Spleen (tissue), 11 donors: ENCODE measurements at regions not wholly inside any gene's neighbourhood (a gene's known extent, or its start where the extent isn't known, plus 50 kb on each side); places are given as distances from the start of the nearest gene placed in this dataset.

Experiments used
- DNase-seq: peaks from one replicate; pipeline ENCODE4 v3.0.0-alpha.2; 2020
- H3K27ac ChIP-seq, 8 donors: fragments of 200-600 bp; sonication (generic) in 7 of 8; 1 replicate in 4 of 8; 2 replicates in 4 of 8; pipeline versions ENCODE4 v1.5.0 to v1.8.0; 2016 to 2021; ENCODE audit warnings: inconsistent platforms in 4 of 8, mild to moderate bottlenecking in 4 of 8, moderate library complexity in 1 of 8
- H3K27me3 ChIP-seq, 7 donors: fragments of 200-600 bp; sonication (generic) in 6 of 7; replicated peaks in 1 of 7; 1 replicate in 4 of 7; 2 replicates in 3 of 7; pipeline versions ENCODE4 v1.5.0 to v1.8.0; 2016 to 2021; ENCODE audit warnings: inconsistent platforms in 3 of 7, mild to moderate bottlenecking in 1 of 7
- H3K36me3 ChIP-seq, 6 donors: fragments of 200-600 bp; sonication (generic) in 5 of 6; 1 replicate in 4 of 6; 2 replicates in 2 of 6; pipeline versions ENCODE4 v1.5.0 to v1.8.0; 2016 to 2021; ENCODE audit warnings: inconsistent platforms in 2 of 6
- H3K4me1 ChIP-seq, 6 donors: fragments of 200-600 bp; sonication (generic) in 5 of 6; 1 replicate in 3 of 6; 2 replicates in 3 of 6; pipeline versions ENCODE4 v1.5.0 to v1.8.0; 2016 to 2021; ENCODE audit warnings: inconsistent platforms in 3 of 6
- H3K4me3 ChIP-seq, 8 donors: fragments of 200-600 bp; sonication (generic) in 7 of 8; 1 replicate in 4 of 8; 2 replicates in 4 of 8; pipeline versions ENCODE4 v1.5.0 to v1.8.0; 2016 to 2021; ENCODE audit warnings: inconsistent platforms in 4 of 8, mild to moderate bottlenecking in 4 of 8, moderate library complexity in 2 of 8
- H3K9me3 ChIP-seq, 8 donors: fragments of 200-600 bp; sonication (generic) in 7 of 8; 1 replicate in 4 of 8; 2 replicates in 4 of 8; pipeline versions ENCODE4 v1.5.0 to v1.8.0; 2016 to 2021; ENCODE audit warnings: inconsistent platforms in 4 of 8
- POLR2A ChIP-seq, 3 donors: fragments of 450-650 bp; IDR thresholded peaks; one replicate each; pipeline ENCODE4 v1.5.1; 2017; ENCODE audit warnings: antibody characterized with exemption in 3 of 3, mild to moderate bottlenecking in 1 of 3
- POLR2AphosphoS5 ChIP-seq, 3 donors: sonication (generic); formaldehyde crosslinking; IDR thresholded peaks; one replicate each; pipeline ENCODE4 v1.5.1; 2017; ENCODE audit warnings: antibody characterized with exemption in 3 of 3
- WGBS, 5 donors: extraction: QIAGEN DNeasy Blood & Tissue Kit in 3 of 5; methylation state at CpG; one replicate each; pipeline versions ENCODE4 v1.1.5 to v1.1.7; 2013 to 2018; 5-methylcytosine and 5-hydroxymethylcytosine counted together
- intact Hi-C: fragments of 100-400 bp; cut with DNase I; formaldehyde crosslinking; loops from one replicate; pipeline ENCODE4 v1.15.0; 2023; ENCODE audit warnings: low total_unique reads
- TF ChIP-seq, protein P1 (sequence below), 11 experiments: fragments of 200-600 bp in 7 of 11; fragments of 450-650 bp in 4 of 11; sonication (generic) in 4 of 11; IDR thresholded peaks in 8 of 11; conservative IDR thresholded peaks in 3 of 11; 1 replicate in 7 of 11; 2 replicates in 4 of 11; pipeline versions ENCODE4 v1.4.0 to v1.8.0; 2016 to 2021; ENCODE audit warnings: antibody characterized with exemption in 11 of 11, inconsistent platforms in 4 of 11, mild to moderate bottlenecking in 1 of 11
- donor health status: healthy with polysubstance abuse.
- donor health status: DM: no; HTN: no; CAD: no; lungs with moderate emphysema.
- donor health status: DM: no; HTN: no; CAD: no.
- donor health status: Bipolar disorder and iron deficiency.
- donor health status: healthy.
- donor health status: DM: no; HTN: no; CAD: no.
- donor health status: DM: yes; HTN: yes; CAD: no.

- TF ChIP-seq POLR2A (IDR thresholded peaks at IDR 0.05) (no peak), POLR2AphosphoS5 (IDR thresholded peaks at IDR 0.05) (no peak)
- TF ChIP-seq, protein P1, sequence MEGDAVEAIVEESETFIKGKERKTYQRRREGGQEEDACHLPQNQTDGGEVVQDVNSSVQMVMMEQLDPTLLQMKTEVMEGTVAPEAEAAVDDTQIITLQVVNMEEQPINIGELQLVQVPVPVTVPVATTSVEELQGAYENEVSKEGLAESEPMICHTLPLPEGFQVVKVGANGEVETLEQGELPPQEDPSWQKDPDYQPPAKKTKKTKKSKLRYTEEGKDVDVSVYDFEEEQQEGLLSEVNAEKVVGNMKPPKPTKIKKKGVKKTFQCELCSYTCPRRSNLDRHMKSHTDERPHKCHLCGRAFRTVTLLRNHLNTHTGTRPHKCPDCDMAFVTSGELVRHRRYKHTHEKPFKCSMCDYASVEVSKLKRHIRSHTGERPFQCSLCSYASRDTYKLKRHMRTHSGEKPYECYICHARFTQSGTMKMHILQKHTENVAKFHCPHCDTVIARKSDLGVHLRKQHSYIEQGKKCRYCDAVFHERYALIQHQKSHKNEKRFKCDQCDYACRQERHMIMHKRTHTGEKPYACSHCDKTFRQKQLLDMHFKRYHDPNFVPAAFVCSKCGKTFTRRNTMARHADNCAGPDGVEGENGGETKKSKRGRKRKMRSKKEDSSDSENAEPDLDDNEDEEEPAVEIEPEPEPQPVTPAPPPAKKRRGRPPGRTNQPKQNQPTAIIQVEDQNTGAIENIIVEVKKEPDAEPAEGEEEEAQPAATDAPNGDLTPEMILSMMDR (IDR thresholded peaks at IDR 0.05 in 8 of 11, conservative IDR thresholded peaks at IDR 0.05 in 3 of 11), result no peak
- intact Hi-C loops, result no loop called here
- WGBS, 5 donors, result 88 to 94% (median 91%) methylated on average over 4 of the region's 4 CpGs
- DNase-seq, result no peak
- Histone ChIP-seq H3K4me3 (no peak overlapping the region), H3K27me3 (no peaks in the 10 kb centered on the region), H3K9me3 (peaks cover 0 to 17% (median 11%) of the 10 kb centered on the region in 8 donors), H3K27ac (no peak overlapping the region), H3K36me3 (no peaks in the 10 kb centered on the region), H3K4me1 (no peaks in the 10 kb centered on the region)
Observed at GRCh38 chr7:80044796-80045195, 89.8 kb upstream of the GNAI1 start.

GRCh38 chr7:80040752-80041151, 93.9 kb upstream of the GNAI1 start:
- H3K27me3 ChIP-seq, result no peaks in the 10 kb centered on the region
- H3K4me3 ChIP-seq, result no peak overlapping the region
- TF ChIP-seq POLR2AphosphoS5 (IDR thresholded peaks at IDR 0.05) (no peak), POLR2A (IDR thresholded peaks at IDR 0.05) (no peak)
- TF ChIP-seq, protein P1 (IDR thresholded peaks at IDR 0.05 in 8 of 11, conservative IDR thresholded peaks at IDR 0.05 in 3 of 11), result no peak
- no peaks in the 10 kb centered on the region for H3K36me3 ChIP-seq
- no peak overlapping the region for H3K27ac ChIP-seq
- no peak for DNase-seq
- peaks cover 0 to 17% (median 11%) of the 10 kb centered on the region in 8 donors for H3K9me3 ChIP-seq
- no peaks in the 10 kb centered on the region for H3K4me1 ChIP-seq
- WGBS, 5 donors, result 47 to 91% (median 66%) methylated on average over 3 of the region's 3 CpGs
- intact Hi-C loops, result no loop called here

- H3K36me3 ChIP-seq, result no peaks in the 10 kb centered on the region
- 84 to 89% (median 85%) methylated on average over 2 of the region's 2 CpGs for WGBS, 5 donors
- TF ChIP-seq POLR2AphosphoS5 (IDR thresholded peaks at IDR 0.05), result no peak
- no peak for TF ChIP-seq POLR2A (IDR thresholded peaks at IDR 0.05)
- TF ChIP-seq, protein P1 (IDR thresholded peaks at IDR 0.05 in 8 of 11, conservative IDR thresholded peaks at IDR 0.05 in 3 of 11), result no peak
- DNase-seq, result no peak
- H3K4me1 ChIP-seq, result no peaks in the 10 kb centered on the region
- intact Hi-C loops, result no loop called here
- peaks cover 0 to 14% (median 11%) of the 10 kb centered on the region in 8 donors for H3K9me3 ChIP-seq
- H3K27ac ChIP-seq, result no peak overlapping the region
- H3K27me3 ChIP-seq, result no peaks in the 10 kb centered on the region
- H3K4me3 ChIP-seq, result no peak overlapping the region
Observed at GRCh38 chr7:80040335-80040734, 94.3 kb upstream of the GNAI1 start.

GRCh38 chr7:80039251-80039884, 95.3 kb upstream of the GNAI1 start:
- no peaks in the 10 kb centered on the region for H3K4me1 ChIP-seq
- H3K27ac ChIP-seq, result no peak overlapping the region
- WGBS, 5 donors, result 69 to 88% (median 79%) methylated on average over 5 of the region's 5 CpGs
- TF ChIP-seq POLR2A (IDR thresholded peaks at IDR 0.05) (no peak), POLR2AphosphoS5 (IDR thresholded peaks at IDR 0.05) (no peak)
- TF ChIP-seq, protein P1 (IDR thresholded peaks at IDR 0.05 in 8 of 11, conservative IDR thresholded peaks at IDR 0.05 in 3 of 11), result no peak
- H3K27me3 ChIP-seq, result no peaks in the 10 kb centered on the region
- H3K36me3 ChIP-seq, result no peaks in the 10 kb centered on the region
- no peak overlapping the region for H3K4me3 ChIP-seq
- H3K9me3 ChIP-seq, result peaks cover 0 to 7% (median 3%) of the 10 kb centered on the region in 8 donors
- intact Hi-C loops, result no loop called here
- DNase-seq, result no peak
